Endodermal cell (in vitro differentiated cells): ENCODE measurements at regions not wholly inside any gene's neighbourhood (a gene's known extent, or its start where the extent isn't known, plus 50 kb on each side); places are given as distances from the start of the nearest gene placed in this dataset.
A peak's percentile ranks its signal among the peaks of the same experiment; 100 is the strongest.

ENCODE experiments used
- DNase-seq: peaks from one replicate; pipeline ENCODE4 v3.0.0-alpha.2; 2017
- H3K27ac ChIP-seq: 2 replicates; pipeline ENCODE4 v1.5.1; 2013; ENCODE audit warnings: mild to moderate bottlenecking, low read depth, low read length, moderate library complexity
- H3K27me3 ChIP-seq: 2 replicates; pipeline ENCODE4 v1.6.1; 2013; ENCODE audit warnings: mild to moderate bottlenecking, low read length, moderate library complexity; ENCODE audit not compliant: insufficient read depth, control insufficient read depth, poor library complexity, severe bottlenecking
- H3K36me3 ChIP-seq: 2 replicates; pipeline ENCODE4 v1.7.0; 2013; ENCODE audit warnings: mild to moderate bottlenecking, low read length, moderate library complexity; ENCODE audit not compliant: control insufficient read depth, insufficient read depth
- H3K4me1 ChIP-seq: one replicate; pipeline ENCODE4 v1.7.0; 2013; ENCODE audit warnings: low read length; ENCODE audit not compliant: control insufficient read depth, insufficient read depth
- H3K4me3 ChIP-seq: 2 replicates; pipeline ENCODE4 v1.5.1; 2013; ENCODE audit warnings: mild to moderate bottlenecking, low read length, moderate library complexity
- H3K9ac ChIP-seq: 2 replicates; pipeline ENCODE4 v1.6.1; 2013; ENCODE audit warnings: mild to moderate bottlenecking, low read length, moderate library complexity; ENCODE audit not compliant: poor library complexity, severe bottlenecking; ENCODE audit errors: extremely low read depth
- H3K9me3 ChIP-seq: 2 replicates; pipeline ENCODE4 v1.6.1; 2013; ENCODE audit warnings: mild to moderate bottlenecking, low read length, moderate library complexity; ENCODE audit not compliant: control insufficient read depth
- H3K27ac Mint-ChIP-seq: 2 replicates; pipeline ENCODE4 v1.8.0; 2020; ENCODE audit warnings: mixed read lengths
- H3K27me3 Mint-ChIP-seq: 2 replicates; pipeline ENCODE4 v1.8.0; 2021; ENCODE audit warnings: mild to moderate bottlenecking, mixed read lengths; ENCODE audit not compliant: insufficient read depth
- H3K36me3 Mint-ChIP-seq: 2 replicates; pipeline ENCODE4 v1.8.0; 2020; ENCODE audit warnings: low read depth, mixed read lengths
- H3K4me1 Mint-ChIP-seq: 2 replicates; pipeline ENCODE4 v1.8.0; 2020; ENCODE audit warnings: mixed read lengths
- H3K4me3 Mint-ChIP-seq: 2 replicates; pipeline ENCODE4 v1.8.0; 2020; ENCODE audit warnings: mild to moderate bottlenecking, moderate library complexity, mixed read lengths
- H3K9me3 Mint-ChIP-seq: 2 replicates; pipeline ENCODE4 v1.8.0; 2020; ENCODE audit warnings: mild to moderate bottlenecking, mixed read lengths
- CTCF ChIP-seq: fragments of 200-600 bp; sonication (generic); conservative IDR thresholded peaks from 2 replicates; pipeline ENCODE4 v1.5.0; 2021; ENCODE audit warnings: antibody characterized with exemption, mild to moderate bottlenecking
- WGBS, 2 experiments: methylation state at CpG; one replicate each; pipeline versions ENCODE4 v1.1.5 to v1.1.7; 2013; ENCODE audit warnings: missing lambda C conversion rate in 2 of 2, mixed read lengths in 1 of 2; ENCODE audit not compliant: insufficient coverage in 1 of 2, insufficient read length in 1 of 2; 5-methylcytosine and 5-hydroxymethylcytosine counted together

GRCh38 chr6:44003345-44004061 lies 123.7 kb downstream of the MRPL14 start:
- H3K4me3 ChIP-seq: peak overlapping the region; percentile 75
- Mint-ChIP-seq H3K36me3 (peaks cover 10% of the 10 kb centered on the region), H3K27me3 (peaks cover 3% of the 10 kb centered on the region), H3K9me3 (peaks cover 15% of the 10 kb centered on the region), H3K27ac (peak overlapping the region; percentile 93), H3K4me1 (peaks cover 49% of the 10 kb centered on the region), H3K4me3 (peak overlapping the region; percentile 67)
- DNase-seq: peak; percentile 77
- no peaks in the 10 kb centered on the region for H3K27me3 ChIP-seq
- peaks cover 4% of the 10 kb centered on the region for H3K36me3 ChIP-seq
- peak; percentile 41 for TF ChIP-seq CTCF
- H3K9ac ChIP-seq: peak overlapping the region; percentile 51
- no peak overlapping the region for H3K27ac ChIP-seq
- H3K4me1 ChIP-seq: peaks cover 15% of the 10 kb centered on the region
- peaks cover 13% of the 10 kb centered on the region for H3K9me3 ChIP-seq
- 66 to 69% methylated on average over 16 to 22 of the region's 22 CpGs for WGBS, 2 experiments

- TF ChIP-seq CTCF: peak; percentile 55
These were observed 124.5 kb downstream of the MRPL14 start for GRCh38 chr6:44002593-44003344.

GRCh38 chr6:44002067-44002592 lies 125.1 kb downstream of the MRPL14 start:
- peaks cover 4% of the 10 kb centered on the region for H3K36me3 ChIP-seq
- peak overlapping the region; percentile 51 for H3K9ac ChIP-seq
- peaks cover 40% of the 10 kb centered on the region for H3K4me1 Mint-ChIP-seq
- H3K27ac ChIP-seq: peak overlapping the region; percentile 82
- peaks cover 19% of the 10 kb centered on the region for H3K9me3 ChIP-seq
- TF ChIP-seq CTCF: no peak
- peaks cover 15% of the 10 kb centered on the region for H3K4me1 ChIP-seq
- H3K4me3 ChIP-seq: peak overlapping the region; percentile 62
- no peaks in the 10 kb centered on the region for H3K27me3 ChIP-seq
- WGBS, 2 experiments: 1 to 2% methylated on average over 9 to 37 of the region's 37 CpGs
- peaks cover 21% of the 10 kb centered on the region for H3K9me3 Mint-ChIP-seq
- H3K27ac Mint-ChIP-seq: peak overlapping the region; percentile 96
- H3K27me3 Mint-ChIP-seq: peaks cover 3% of the 10 kb centered on the region
- peaks cover 10% of the 10 kb centered on the region for H3K36me3 Mint-ChIP-seq
- DNase-seq: peak; percentile 98
- H3K4me3 Mint-ChIP-seq: peak overlapping the region; percentile 67

More at GRCh38 chr6:44002593-44003344, 124.5 kb downstream of the MRPL14 start:
- peaks cover 4% of the 10 kb centered on the region for H3K36me3 ChIP-seq
- peak overlapping the region; percentile 75 for H3K4me3 ChIP-seq
- Mint-ChIP-seq H3K4me1 (peaks cover 44% of the 10 kb centered on the region), H3K9me3 (peaks cover 16% of the 10 kb centered on the region), H3K36me3 (peaks cover 10% of the 10 kb centered on the region), H3K4me3 (peak overlapping the region; percentile 67), H3K27ac (peak overlapping the region; percentile 96), H3K27me3 (peaks cover 3% of the 10 kb centered on the region)
- no peaks in the 10 kb centered on the region for H3K27me3 ChIP-seq
- H3K9ac ChIP-seq: peak overlapping the region; percentile 51
- H3K9me3 ChIP-seq: peaks cover 13% of the 10 kb centered on the region
- DNase-seq: peak; percentile 92
- peaks cover 15% of the 10 kb centered on the region for H3K4me1 ChIP-seq
- peak overlapping the region; percentile 82 for H3K27ac ChIP-seq
- WGBS, 2 experiments: 1 to 3% methylated on average over 14 to 76 of the region's 76 CpGs
